ENCODE measurements at regions not wholly inside any gene's neighbourhood (a gene's known extent, or its start where the extent isn't known, plus 50 kb on each side); places are given as distances from the start of the nearest gene placed in this dataset.

DNA sequence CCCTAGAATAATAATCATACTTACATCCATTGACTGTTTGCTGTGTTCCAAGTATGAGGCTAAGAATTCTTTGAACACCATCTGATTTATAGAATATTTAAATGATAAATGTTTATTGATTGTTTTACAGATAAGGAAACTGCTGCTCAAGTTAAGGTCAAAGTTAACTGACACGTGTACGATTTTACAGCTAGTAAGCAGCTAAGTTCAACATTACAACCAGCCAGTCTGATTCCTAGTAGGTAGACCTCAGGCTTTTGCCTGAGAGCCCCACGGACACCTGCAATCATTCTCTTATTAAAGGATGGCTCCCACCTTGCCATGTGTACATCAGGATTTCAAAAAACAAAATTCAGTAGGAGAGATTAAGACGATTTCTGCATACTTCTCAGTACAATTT is 141.9 kb downstream of the SPRY2 start:
- TF ChIP-seq ZNF274 (IDR thresholded peaks at IDR 0.05; ENCODE audit: low read depth, low read length) (no peak), YY1 (IDR thresholded peaks at IDR 0.05; ENCODE audit: insufficient read depth, insufficient read length) (no peak), SUZ12 (IDR thresholded peaks at IDR 0.05; ENCODE audit: extremely low read depth, insufficient read depth, insufficient read length) (no peak)
- no peak overlapping the region for H3K4me3 ChIP-seq (ENCODE audit: insufficient read length, low read depth)
- H3K9me3 ChIP-seq (ENCODE audit: insufficient read depth, low read length): no peaks in the 10 kb centered on the region
- H3K36me3 ChIP-seq (ENCODE audit: insufficient read depth, insufficient read length, low read length): no peaks in the 10 kb centered on the region
- no peaks in the 10 kb centered on the region for H3K4me1 ChIP-seq (ENCODE audit: insufficient read depth, insufficient read length)
- H3K27me3 ChIP-seq (ENCODE audit: insufficient read depth, insufficient read length): no peaks in the 10 kb centered on the region
- no peak overlapping the region for H3K9ac ChIP-seq (ENCODE audit: insufficient read length, low read depth)
- DNase-seq (ENCODE audit: low read depth, low spot score): no peak

DNA sequence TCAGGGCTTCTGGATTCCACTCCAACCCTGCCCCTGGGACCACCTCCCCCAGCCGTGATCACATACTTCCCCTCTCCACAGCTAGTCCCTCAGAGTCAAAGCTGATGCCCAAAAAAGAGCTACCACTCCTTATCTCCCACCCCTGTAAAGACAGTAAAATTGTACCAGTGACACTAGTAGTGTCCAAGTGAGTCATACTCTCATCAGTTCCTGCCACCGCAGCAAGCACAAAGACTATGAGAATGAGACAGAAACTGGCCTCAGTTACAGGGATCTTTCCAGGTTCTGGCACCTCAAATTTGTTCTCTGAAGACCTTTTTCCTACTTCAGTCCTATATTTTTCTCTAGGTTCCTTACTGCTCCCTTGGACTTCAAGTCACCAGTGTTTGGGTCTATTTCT is 144.2 kb downstream of the SPRY2 start:
- Histone ChIP-seq H3K9ac (ENCODE audit: insufficient read length, low read depth) (no peak overlapping the region), H3K4me1 (ENCODE audit: insufficient read depth, insufficient read length) (no peaks in the 10 kb centered on the region), H3K9me3 (ENCODE audit: insufficient read depth, low read length) (no peaks in the 10 kb centered on the region), H3K27me3 (ENCODE audit: insufficient read depth, insufficient read length) (no peaks in the 10 kb centered on the region), H3K4me3 (ENCODE audit: insufficient read length, low read depth) (no peak overlapping the region), H3K36me3 (ENCODE audit: insufficient read depth, insufficient read length, low read length) (no peaks in the 10 kb centered on the region)
- DNase-seq (ENCODE audit: low read depth, low spot score): no peak
- TF ChIP-seq YY1 (IDR thresholded peaks at IDR 0.05; ENCODE audit: insufficient read depth, insufficient read length) (no peak), SUZ12 (IDR thresholded peaks at IDR 0.05; ENCODE audit: extremely low read depth, insufficient read depth, insufficient read length) (no peak), ZNF274 (IDR thresholded peaks at IDR 0.05; ENCODE audit: low read depth, low read length) (no peak)

DNA sequence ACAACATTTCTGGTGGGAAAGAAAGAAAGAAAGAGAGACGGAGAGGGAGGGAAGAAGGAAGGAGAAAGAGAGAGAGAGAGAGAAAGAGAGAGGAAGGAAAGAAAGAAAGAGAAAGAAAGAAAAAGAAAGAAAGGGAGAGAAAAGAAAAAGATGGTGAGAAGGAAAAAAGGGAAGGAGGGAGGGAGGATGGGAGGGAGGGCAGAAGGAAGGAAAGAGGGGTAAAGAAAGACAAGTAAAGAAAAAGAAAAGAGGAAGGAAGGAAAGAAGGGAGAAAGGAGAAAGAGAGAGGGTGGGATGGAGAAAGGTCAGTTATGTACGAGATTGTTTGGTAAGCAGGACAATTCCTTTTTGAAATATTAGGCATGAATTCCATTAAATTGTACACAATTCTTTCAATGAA is 145.3 kb downstream of the SPRY2 start:
- Histone ChIP-seq H3K9ac (ENCODE audit: insufficient read length, low read depth) (no peak overlapping the region), H3K27me3 (ENCODE audit: insufficient read depth, insufficient read length) (no peaks in the 10 kb centered on the region), H3K4me1 (ENCODE audit: insufficient read depth, insufficient read length) (no peaks in the 10 kb centered on the region), H3K36me3 (ENCODE audit: insufficient read depth, insufficient read length, low read length) (no peaks in the 10 kb centered on the region), H3K9me3 (ENCODE audit: insufficient read depth, low read length) (no peaks in the 10 kb centered on the region), H3K4me3 (ENCODE audit: insufficient read length, low read depth) (no peak overlapping the region)
- no peak for DNase-seq (ENCODE audit: low read depth, low spot score)
- TF ChIP-seq YY1 (IDR thresholded peaks at IDR 0.05; ENCODE audit: insufficient read depth, insufficient read length) (no peak), ZNF274 (IDR thresholded peaks at IDR 0.05; ENCODE audit: low read depth, low read length) (no peak), SUZ12 (IDR thresholded peaks at IDR 0.05; ENCODE audit: extremely low read depth, insufficient read depth, insufficient read length) (no peak)

DNA sequence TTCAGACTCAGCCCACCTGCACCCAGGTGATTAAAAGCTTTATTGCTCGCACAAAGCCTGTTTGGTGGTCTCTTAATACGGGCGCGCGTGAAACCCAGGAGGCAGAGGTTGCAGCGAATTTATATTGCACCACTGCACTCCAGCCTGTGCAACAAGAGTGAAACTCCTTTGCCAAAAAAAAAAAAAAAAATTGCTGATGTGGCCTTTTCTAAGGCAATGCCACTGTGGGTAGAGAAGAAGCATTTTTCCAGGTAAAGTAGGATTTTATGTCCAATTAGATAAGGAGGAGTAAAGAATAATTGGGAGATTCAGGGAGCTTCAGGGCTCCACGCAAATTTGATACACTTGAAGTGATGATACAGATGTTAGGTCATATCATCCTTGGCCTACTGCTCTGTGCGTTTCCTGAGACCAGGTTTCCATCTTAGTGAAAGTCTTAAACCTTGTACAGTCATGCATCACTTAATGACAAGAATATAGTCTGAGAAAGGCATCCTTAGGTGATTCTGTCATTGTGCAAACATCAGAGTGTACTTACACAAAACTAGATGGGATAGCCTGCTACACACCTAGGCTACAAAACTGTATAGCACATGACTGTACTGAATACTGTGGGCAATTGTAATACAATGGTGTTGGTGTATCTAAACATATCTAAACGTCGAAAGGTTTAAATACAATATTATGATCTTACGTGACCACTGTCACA is 150.9 kb downstream of the SPRY2 start:
- H3K27me3 ChIP-seq (ENCODE audit: insufficient read depth, insufficient read length): no peaks in the 10 kb centered on the region
- H3K9me3 ChIP-seq (ENCODE audit: insufficient read depth, low read length): no peaks in the 10 kb centered on the region
- TF ChIP-seq YY1 (IDR thresholded peaks at IDR 0.05; ENCODE audit: insufficient read depth, insufficient read length): no peak
- TF ChIP-seq ZNF274 (IDR thresholded peaks at IDR 0.05; ENCODE audit: low read depth, low read length): no peak
- no peak for TF ChIP-seq SUZ12 (IDR thresholded peaks at IDR 0.05; ENCODE audit: extremely low read depth, insufficient read depth, insufficient read length)

DNA sequence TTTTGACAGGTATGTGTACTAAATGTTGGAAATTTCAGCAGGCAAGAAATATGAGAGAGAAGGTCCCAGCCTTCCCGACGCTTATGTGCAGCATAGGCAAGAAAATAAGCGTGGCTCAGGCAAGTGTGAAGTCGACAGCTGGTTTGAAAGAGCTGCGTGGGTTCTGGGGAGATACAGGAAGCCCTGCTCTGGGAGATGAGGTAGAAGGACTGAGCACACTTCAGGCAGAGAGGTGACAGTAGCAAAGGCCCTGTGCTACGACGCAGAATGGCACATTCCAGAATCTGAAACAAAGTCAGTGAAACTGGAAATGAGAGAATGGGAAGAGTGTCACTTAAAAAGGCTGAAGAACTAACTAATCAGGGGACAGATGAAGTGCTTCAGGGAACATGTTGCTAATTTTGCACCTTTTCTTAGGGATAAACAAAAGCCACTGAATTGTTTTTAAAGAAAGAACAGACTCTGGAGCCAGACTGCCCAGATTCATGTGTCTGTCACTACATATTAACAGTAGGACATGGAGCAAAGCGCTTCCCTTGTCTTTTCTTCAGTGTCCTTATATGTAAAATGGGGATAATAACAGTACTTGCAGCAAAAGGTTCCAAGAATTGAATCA is 160.1 kb downstream of the SPRY2 start:
- no peak for DNase-seq (ENCODE audit: low read depth, low spot score)
- Histone ChIP-seq H3K9me3 (ENCODE audit: insufficient read depth, low read length) (no peaks in the 10 kb centered on the region; the same call in 1 of the 2 replicates), H3K9ac (ENCODE audit: insufficient read length, low read depth) (no peak overlapping the region)

More for the DNA sequence above, 150.9 kb downstream of the SPRY2 start:
- no peaks in the 10 kb centered on the region for H3K4me1 ChIP-seq (ENCODE audit: insufficient read depth, insufficient read length)
- no peaks in the 10 kb centered on the region for H3K36me3 ChIP-seq (ENCODE audit: insufficient read depth, insufficient read length, low read length)
- H3K4me3 ChIP-seq (ENCODE audit: insufficient read length, low read depth): no peak overlapping the region
- no peak overlapping the region for H3K9ac ChIP-seq (ENCODE audit: insufficient read length, low read depth)
- DNase-seq (ENCODE audit: low read depth, low spot score): no peak

DNA sequence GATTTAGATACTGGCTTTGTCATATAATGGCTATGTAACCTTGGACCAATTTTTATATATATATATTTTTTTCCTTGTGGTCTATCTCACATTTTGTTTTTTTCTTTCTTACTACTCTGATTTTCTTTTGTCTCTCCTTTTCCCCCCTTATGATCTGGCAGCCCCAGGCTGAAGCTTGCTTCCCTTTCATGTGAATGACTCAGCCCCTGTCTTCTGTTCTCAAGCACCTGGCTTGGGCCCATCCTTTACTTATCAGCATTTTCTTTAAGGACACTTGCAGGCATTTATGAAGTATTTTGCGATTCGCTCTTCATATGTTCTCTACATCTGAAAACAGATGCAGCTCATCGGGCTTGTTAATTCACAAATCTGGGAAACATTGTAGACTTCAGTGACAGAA is 163.6 kb downstream of the SPRY2 start:
- Histone ChIP-seq H3K27me3 (ENCODE audit: insufficient read depth, insufficient read length) (no peaks in the 10 kb centered on the region), H3K36me3 (ENCODE audit: insufficient read depth, insufficient read length, low read length) (no peaks in the 10 kb centered on the region), H3K9me3 (ENCODE audit: insufficient read depth, low read length) (no peaks in the 10 kb centered on the region), H3K9ac (ENCODE audit: insufficient read length, low read depth) (no peak overlapping the region), H3K4me3 (ENCODE audit: insufficient read length, low read depth) (no peak overlapping the region), H3K4me1 (ENCODE audit: insufficient read depth, insufficient read length) (no peaks in the 10 kb centered on the region)
- DNase-seq (ENCODE audit: low read depth, low spot score): peak; percentile 9
- TF ChIP-seq SUZ12 (IDR thresholded peaks at IDR 0.05; ENCODE audit: extremely low read depth, insufficient read depth, insufficient read length): no peak
- TF ChIP-seq YY1 (IDR thresholded peaks at IDR 0.05; ENCODE audit: insufficient read depth, insufficient read length): no peak
- no peak for TF ChIP-seq ZNF274 (IDR thresholded peaks at IDR 0.05; ENCODE audit: low read depth, low read length)

More for the DNA sequence above, 160.1 kb downstream of the SPRY2 start:
- H3K4me1 ChIP-seq (ENCODE audit: insufficient read depth, insufficient read length): no peaks in the 10 kb centered on the region
- TF ChIP-seq ZNF274 (IDR thresholded peaks at IDR 0.05; ENCODE audit: low read depth, low read length): no peak
- TF ChIP-seq YY1 (IDR thresholded peaks at IDR 0.05; ENCODE audit: insufficient read depth, insufficient read length): no peak
- TF ChIP-seq SUZ12 (IDR thresholded peaks at IDR 0.05; ENCODE audit: extremely low read depth, insufficient read depth, insufficient read length): no peak
- H3K4me3 ChIP-seq (ENCODE audit: insufficient read length, low read depth): no peak overlapping the region
- no peaks in the 10 kb centered on the region for H3K36me3 ChIP-seq (ENCODE audit: insufficient read depth, insufficient read length, low read length)
- H3K27me3 ChIP-seq (ENCODE audit: insufficient read depth, insufficient read length): no peaks in the 10 kb centered on the region

DNA sequence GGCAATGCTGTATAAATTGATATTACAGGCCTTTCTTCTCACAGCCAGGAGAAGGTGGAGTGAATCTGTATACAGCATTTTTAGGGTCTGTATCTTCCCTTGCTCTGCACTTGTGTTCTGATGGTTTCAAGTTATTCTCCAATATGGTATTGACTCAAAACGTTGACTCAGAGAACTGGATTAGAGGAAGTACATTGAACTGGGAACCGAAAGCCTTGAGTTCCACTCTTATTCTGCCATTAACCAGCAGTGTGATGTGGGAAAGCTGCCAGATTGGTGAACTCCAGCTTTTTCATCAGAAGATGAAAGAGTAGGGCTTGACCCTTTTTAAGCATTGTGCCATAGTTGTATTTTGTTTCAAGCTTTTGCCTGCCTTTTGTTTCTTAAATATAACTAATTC is 167.7 kb downstream of the SPRY2 start:
- TF ChIP-seq SUZ12 (IDR thresholded peaks at IDR 0.05; ENCODE audit: extremely low read depth, insufficient read depth, insufficient read length): no peak
- no peak for TF ChIP-seq YY1 (IDR thresholded peaks at IDR 0.05; ENCODE audit: insufficient read depth, insufficient read length)
- TF ChIP-seq ZNF274 (IDR thresholded peaks at IDR 0.05; ENCODE audit: low read depth, low read length): no peak
- Histone ChIP-seq H3K9ac (ENCODE audit: insufficient read length, low read depth) (no peak overlapping the region), H3K4me1 (ENCODE audit: insufficient read depth, insufficient read length) (no peaks in the 10 kb centered on the region), H3K9me3 (ENCODE audit: insufficient read depth, low read length) (no peaks in the 10 kb centered on the region), H3K27me3 (ENCODE audit: insufficient read depth, insufficient read length) (no peaks in the 10 kb centered on the region), H3K36me3 (ENCODE audit: insufficient read depth, insufficient read length, low read length) (no peaks in the 10 kb centered on the region), H3K4me3 (ENCODE audit: insufficient read length, low read depth) (no peak overlapping the region)
- DNase-seq (ENCODE audit: low read depth, low spot score): no peak
